Activated CD4-positive, alpha-beta T cell treated with anti-CD3 and anti-CD28 coated beads for 24 hours (primary cell): ENCODE measurements at regions not wholly inside any gene's neighbourhood (a gene's known extent, or its start where the extent isn't known, plus 50 kb on each side); places are given as distances from the start of the nearest gene placed in this dataset.

Source experiments
- DNase-seq, 2 donors: peaks; one replicate each; pipeline ENCODE4 v3.0.0-alpha.2; 2020; ENCODE audit warnings: low read depth in 2 of 2

DNA sequence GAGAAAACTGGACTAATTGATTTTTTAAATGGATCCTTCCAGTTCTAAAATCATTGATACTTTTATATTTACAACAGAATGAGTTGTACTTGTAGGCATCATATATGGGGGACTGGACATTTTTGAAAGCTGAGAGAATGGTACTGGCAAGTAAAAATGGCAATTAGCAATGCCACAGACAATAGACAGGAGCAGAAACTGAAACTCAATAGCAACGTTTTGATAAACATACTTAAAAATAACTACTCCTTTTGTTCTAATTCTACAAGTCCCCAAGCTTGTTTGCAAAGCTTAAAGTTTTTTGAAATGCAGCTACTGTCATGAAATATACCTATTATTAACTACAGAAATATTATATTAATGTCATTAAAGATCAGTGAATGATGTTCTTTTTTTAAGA lies 52.8 kb upstream of the FBXL7 start:
- DNase-seq: no peak

DNA sequence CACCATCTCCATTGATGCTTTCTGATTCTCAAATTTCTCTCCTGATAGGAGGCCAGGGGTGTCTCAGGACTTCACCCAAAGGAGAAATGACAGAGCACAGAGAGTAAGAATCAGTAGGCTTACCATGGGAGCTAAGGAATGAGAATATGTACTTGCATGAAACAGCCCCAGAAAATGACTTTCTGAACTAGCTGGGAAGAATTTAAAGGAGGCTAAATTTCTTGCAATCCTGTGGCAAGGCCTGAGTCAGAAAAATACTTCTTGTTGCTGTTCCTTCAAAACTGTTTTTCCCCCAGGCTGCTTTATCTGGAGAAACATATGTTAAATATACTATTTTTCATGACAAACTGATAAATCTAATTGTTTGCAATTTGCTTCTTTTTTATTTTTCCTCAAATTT lies 53.4 kb upstream of the FBXL7 start:
- DNase-seq: no peak

DNA sequence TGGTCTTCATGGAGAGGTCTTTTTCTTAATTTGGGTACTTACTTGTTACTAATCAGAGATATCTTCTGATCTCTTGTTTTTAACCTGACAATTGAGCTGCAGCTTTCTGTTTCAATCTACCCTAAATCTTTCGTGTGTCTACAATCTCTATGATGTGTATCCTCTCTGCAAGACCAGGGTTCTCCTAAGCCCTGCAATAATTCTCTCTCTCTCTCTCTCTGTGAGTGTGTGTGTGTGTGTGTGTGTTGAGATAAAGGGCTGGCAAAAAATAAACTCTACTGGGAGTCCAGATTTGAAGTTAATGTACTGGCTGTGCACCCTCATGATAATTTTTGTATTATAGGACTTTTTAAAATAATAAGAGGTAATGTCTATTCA lies 57.8 kb upstream of the FBXL7 start:
- DNase-seq: no peak

DNA sequence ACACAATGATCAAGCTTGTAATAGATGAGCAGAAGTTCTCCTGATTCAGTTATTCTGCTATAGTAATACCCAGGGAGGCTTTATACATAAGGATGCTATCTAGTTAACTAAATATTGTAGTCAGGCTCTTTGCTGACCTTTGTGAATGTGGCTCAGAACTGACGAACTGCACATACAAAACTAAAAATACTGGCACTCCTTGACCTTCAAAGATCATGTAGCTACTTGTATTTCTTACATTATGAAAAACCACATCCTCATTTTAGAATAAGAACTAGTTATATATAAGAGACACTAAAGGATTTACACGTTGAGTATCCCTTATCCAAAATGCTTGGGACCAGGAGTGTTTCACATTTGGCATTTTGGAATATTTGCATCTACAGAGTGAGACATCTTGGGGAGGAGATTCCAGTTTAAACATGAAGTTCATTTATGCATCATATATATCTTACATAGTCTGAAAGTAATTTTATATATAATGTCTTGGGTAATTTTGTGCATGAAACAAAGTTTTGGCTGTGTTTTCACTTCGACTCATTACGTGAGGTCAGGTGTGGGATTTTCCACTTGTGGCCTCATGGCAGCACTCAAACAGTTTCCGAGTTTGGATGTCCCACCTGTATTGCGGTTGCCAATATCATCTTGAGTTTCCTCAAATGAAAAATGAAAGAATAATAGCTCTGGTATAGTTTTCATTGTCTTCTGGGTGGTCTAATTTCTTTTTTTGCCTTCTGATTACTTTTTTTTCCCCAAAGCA lies 58.4 kb upstream of the FBXL7 start:
- DNase-seq: no peak

DNA sequence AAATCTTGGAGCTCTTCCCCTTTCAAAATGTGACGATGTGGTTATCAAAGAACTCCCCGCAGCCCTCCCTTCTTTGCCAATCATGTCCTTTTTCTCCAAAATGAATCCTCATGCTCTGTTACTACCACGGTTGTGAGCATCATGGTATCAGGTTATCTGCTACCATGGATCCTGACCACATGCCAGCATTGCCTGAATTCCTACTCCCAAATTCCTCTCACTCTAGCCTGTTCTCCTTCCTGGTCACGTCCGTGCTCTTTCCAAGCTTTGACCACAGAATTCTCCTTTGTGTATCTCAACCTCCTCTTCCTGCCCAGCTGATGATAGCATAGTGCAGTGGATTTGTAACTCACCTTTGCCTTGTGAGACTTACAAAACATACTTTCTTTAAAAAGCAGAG lies 59.5 kb upstream of the FBXL7 start:
- no peak for DNase-seq

DNA sequence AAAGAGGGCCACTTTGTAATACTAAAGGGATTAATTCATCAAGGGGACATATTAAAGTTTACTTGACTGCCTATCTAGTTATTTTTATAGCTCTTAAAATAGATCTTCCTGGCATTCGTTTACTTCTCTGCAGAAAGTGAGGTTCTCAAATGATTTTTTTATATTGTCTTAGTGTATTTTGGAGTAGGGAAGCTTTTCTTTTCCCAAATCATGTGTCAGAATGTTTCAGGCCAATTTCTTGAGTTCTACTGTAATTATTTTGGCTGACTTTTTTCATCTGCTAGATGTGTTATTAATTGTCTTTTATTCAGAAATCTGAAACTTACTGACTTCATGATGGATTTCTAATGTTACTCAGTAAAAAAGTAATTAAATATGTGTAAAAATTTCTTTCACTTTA lies 60.2 kb upstream of the FBXL7 start:
- DNase-seq: no peak

DNA sequence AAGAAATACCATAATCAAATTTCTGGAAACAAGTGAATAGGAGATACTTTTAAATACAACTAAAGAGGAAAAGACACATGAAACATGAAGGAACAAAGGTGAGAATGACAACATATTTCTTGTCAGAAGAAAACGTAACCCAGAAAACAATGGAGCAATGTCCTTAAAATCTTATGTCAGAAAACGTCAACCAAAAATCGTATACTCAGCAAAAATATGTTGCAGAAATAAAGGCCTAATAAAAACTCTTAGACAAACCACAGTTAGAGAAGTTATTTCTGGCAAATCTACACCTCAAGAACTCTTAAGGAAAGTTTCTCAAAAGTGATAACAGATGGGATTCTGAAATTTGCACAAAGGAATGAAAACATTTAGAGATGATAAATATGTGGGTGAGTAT lies 66.3 kb upstream of the FBXL7 start:
- DNase-seq: no peak

DNA sequence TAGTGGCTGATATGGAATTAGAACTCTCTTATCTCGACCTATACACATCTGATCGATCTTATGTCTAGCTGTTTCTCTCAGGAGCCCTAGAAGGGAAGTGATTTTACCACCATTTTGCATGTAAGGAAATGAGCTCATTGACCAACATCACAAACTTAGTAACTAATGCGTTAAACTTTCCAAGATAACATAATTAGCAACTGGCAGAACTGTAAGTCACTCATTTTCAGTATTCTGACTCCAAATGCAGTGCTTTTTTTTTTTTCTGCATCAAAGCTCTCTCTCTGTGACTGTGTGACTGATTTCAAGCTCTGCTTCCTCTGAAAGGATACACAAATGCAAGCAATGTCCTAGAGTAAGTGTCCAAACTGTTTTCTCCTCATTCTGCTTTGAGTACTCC lies 68.1 kb upstream of the FBXL7 start:
- no peak for DNase-seq

DNA sequence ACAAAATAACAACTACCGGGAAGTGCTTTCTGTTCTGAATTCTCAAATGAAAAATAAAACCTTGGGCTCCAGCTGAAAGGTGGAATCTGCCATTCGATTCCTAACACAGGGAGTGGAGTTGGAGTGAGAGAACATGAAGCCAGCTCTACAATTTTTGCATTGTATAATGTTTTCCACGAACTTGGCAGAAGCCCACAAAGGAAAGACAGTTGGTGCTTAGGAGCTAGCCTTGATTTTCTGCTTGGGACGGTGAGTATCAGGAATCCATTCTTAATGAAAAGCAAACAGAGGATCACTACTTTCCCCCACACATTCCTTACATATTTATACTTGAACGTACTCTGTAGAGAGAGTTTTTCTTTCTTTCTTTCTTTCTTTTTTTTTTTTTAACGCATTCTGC lies 74.2 kb upstream of the FBXL7 start:
- no peak for DNase-seq

DNA sequence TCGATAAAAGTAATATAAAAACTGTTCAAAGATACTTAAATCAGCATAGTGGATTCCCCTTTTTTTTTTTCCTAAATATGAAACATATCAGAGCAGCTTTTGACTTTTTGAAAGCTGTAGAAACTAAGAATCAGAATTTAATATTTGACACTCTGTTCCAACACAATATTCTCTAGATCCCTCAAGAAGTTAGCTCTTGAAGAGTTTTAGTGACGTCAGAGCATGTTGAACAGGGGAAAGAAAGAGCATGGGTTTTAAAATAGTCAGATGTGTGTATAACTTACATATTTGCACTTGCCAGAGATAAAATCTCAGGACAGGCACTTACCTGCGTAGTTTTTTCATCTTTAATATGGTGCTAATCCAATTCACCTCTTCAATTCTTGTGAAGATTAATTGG lies 75.2 kb upstream of the FBXL7 start:
- no peak for DNase-seq

DNA sequence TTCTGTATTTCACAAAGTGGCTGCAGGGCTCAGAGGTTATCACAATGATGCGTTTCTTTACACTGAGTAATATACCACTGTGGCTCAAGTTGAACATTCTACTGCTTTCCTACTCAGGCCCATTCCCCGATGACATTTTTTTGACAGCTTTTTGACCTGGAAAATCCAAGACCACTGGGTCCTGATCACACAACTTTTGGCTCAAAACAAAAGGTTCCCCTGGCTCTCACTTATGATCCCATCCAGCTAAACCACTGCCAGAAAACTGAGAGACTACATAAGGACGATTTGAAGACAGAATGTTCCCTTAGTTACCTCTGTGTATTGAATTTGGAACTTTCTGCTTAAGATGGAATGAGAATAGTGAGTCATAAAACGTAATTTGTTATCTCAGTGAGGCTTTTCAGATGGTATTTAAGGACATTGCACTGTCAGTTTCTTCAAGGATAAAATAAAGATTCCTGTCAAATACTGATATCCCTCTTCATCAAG lies 78.0 kb upstream of the FBXL7 start:
- DNase-seq: no peak

DNA sequence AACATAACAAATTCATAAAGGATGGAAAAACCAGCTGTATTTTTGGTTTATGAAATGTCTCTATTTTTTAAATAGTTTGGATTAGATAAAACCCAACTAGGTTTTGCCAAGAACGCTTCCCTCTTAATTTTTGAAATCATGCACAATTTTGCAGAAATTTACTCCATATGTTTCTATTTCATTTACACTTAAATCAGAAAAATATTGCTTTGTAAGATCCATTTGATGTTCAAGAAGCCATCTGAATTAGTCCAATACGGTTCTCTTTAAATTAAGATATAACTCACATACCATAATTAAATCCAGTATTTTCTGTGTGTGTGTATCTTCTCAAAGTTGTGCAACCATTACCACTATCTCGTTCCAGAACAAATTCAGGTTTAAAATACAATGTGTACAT lies 78.6 kb upstream of the FBXL7 start:
- DNase-seq: no peak

DNA sequence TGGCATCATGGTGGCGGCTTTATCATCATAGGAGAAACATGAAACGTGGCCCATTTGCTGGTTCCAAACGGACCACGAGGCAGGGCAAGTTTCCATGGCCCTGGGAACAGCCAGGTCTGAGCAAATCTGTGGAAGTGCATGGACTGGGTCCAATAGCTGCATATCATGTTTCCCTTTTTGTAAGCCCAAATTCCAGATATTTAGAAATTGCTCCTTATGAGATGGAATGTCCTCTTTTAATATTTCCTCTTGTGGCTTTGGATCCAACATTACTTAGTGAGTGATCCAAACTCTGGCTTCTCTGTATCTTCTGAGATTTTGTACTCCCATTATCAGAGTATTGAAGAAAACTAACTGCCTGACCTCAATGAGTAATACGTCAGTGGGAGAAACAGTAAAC lies 79.8 kb upstream of the FBXL7 start:
- no peak for DNase-seq

DNA sequence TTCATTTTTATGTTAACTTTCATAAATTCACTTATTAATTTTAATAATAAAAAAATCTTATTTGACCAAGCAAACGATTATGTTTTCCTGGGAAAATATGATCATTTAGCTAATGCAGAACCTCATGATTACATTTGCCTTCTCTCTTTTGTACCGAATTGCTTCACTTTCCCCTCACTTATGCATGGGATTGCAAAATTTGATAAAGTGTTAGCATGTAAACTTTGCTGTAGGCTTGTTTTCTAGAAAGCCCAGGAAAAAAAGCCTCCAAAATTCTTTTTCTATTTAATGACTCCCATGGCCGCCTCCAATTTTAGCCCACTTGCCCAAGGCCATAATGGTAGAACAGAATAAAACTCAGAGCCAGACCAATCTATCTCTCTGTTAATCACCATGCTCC lies 82.8 kb upstream of the FBXL7 start:
- DNase-seq: no peak

DNA sequence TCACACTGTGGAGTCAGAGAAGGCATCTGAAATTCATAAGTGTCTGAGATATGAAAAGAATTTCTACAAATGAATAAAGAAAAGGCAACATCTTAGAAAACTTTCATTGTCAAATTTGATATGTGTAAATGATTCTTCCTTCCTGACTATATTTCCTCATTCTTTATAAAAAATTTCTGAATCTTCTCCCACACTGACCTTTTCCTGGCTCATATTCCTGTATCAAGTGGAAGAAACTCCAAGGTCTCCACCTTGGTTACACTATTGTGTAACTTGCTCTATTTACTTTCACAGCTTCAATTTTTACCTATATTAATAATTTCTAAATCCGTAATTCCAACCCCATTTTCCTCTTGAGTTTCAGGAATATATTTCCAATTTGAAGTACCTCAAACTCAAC lies 93.5 kb upstream of the FBXL7 start:
- no peak for DNase-seq

DNA sequence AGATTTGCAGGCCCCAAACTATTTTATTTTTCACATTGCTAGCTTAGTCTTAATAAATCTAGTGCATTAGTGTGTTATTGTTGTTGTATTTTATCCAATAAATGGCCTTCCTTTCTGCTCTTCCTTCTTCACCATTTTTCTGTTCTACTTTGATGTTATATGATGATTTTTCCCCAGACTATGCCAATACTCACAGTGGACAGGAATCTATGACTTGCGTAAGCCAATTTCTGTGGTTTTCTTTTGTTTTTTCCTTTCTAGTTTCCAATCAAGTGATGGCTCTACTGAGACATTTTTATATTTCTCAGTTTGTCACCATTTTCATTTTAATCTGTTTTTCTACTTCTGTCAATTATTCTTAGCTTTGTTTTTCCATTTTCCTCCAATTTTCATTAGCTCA lies 106.8 kb upstream of the FBXL7 start:
- no peak for DNase-seq

DNA sequence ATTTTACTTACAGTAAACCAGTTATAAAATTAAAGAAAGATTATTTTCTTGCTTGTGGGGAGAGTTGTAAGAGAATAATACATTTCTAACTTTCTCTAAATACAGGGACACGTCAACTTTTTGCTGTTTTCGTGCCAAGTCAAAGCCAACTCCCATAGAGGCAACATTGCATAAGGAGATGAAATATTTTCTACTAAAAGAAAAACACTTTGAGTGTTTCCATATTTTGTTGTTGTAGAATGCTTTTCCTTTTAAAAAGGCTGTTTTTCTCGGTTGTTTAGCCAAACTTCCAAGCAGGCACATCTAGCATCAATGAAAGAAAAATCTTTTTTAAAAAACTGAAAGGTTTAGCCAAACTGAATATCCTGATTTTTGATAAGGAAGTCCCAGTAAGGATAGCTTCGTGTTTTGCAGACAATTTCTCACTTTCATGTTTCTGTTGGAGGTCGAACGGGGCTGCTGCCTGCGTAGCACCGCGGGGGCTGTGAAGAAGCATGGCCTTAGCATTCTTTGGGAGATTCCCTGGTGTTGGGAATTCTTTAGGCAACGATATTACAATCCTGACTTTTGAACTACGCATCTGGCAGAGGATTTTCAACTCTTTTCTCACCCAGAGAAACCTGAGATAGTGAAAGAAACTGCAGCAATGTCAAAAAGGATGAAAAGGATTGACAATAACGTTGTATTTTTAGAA lies 108.1 kb upstream of the FBXL7 start:
- no peak for DNase-seq

DNA sequence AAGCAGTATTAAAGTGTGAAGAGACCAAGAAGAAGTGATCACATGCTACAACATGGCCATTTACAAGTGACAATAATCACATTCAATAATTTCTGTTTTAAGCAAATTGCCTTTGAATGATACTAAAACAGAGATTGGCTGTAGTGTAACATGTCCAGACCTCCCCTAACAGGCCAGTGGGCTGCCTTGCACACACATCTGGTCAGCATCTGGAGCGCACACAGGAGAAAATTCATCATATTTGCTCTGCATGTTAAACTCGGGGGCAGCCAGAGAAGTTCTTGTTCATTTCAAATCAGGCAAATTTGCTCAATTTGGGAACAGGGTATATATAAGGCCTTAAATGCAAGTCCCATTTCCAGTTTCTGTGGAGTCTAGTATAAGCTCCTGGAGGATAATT lies 111.1 kb upstream of the FBXL7 start:
- no peak for DNase-seq

DNA sequence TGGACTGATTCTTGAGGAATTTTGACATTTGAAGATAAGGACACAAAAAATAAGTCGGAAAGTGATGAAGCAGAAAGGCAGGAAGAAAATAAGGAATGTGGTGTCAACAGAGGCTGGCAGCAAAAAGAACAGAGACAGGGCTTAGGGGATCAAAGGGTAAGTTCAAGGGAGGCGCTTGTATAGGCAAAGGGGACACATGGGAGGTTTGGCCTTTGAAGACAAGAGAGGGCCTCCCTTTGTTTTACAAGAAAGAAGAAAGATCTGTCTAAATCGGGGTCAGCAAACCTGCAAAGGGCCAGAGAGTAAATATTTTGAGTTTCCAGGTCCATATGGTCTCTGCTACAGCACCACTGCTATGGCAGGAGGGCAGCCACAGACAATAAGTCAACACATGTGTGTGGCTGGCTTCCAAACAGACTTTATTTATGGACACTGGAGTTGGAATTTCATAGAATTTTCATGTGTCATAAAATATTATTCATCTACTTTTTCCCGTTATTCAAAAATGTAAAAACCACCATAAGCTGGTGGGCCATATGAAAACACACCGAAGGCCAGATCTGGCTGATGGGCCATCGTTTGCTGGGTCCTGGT lies 112.0 kb upstream of the FBXL7 start:
- no peak for DNase-seq

DNA sequence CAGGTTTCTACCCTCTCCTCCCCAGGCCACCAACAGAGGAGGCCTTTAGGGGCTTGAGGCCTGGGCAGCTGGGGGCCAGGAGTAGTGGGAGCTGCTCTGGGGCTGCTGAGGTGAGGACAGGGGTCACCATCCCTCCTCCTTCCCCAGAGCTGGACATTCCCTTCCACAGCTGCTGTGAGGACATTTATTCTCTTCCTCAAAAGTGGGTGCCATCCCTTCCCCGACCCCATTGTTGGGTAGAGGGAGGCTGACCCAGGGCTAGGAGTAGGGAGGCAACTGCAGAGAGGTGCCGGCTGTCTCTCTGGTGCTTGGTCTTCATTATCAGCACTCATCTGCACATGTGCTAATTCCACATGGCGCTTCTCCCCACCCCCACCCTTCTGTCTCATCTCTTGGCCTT lies 113.9 kb upstream of the FBXL7 start:
- no peak for DNase-seq

DNA sequence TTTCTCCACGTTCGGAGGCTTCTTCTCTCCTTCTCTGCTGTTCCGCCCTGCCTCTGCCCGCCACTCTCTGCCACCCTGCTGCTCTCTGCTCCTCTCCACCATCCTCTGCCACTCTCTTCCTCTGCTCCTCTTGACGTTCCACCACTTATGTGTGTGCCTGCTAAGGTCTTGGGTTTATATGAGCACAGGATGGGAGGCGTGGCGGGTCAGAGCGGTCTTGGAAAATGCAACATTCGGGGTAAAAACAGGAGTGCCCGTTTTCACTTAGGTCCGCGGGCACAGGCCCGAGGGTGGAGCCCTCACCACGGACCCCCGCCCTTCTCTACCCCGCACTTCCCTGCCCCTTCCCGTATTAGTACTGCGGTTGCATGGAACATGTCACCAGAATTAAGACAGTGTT lies 114.4 kb upstream of the FBXL7 start:
- no peak for DNase-seq

DNA sequence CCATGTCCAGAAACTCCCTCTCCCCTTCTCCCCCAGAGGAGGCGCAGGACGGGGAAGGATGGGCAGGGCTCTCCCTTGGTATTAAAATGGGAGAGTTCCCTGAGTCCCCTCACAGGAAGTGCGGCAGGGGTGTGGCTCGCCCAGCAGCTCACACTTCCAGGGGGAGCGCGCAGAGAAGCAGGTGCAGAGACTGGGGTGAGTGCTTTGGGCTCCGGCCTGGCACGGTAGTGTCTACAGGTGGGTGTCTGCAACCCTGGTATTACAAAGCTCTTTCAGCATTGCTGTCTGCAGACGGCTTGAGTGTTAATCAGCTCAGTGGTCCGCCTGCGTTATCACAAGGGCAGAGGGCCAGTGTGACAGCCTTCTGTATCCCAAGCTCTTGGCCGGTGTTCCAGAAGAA lies 114.9 kb upstream of the FBXL7 start:
- no peak for DNase-seq

DNA sequence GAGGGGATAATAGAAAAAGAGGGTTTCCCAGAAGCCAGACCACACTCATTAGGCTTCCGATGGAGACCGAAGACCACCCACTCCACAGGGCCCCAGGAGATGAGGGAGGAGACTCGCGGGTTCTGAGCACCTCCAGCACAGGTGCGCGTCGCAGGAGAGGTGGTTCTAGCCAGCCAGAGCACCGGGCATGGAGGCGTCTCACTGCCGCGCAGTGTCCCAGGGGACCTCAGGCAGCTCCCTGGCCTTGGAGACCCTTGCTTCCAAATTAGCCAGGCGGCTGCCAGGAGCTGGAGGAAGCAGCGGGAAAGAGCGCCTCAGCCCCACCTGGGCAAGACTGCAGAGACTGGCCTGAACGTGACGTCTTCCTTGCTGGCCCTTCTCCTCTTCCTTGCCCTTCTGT lies 115.4 kb upstream of the FBXL7 start:
- DNase-seq: no peak
